H7 (cell line): ENCODE measurements at regions not wholly inside any gene's neighbourhood (a gene's known extent, or its start where the extent isn't known, plus 50 kb on each side); places are given as distances from the start of the nearest gene placed in this dataset.

Experiments
- DNase-seq: peaks from one replicate; pipeline ENCODE4 v3.0.0; 2012
- H3K27me3 ChIP-seq: 2 replicates; pipeline ENCODE4 v1.6.0; 2011; ENCODE audit warnings: mild to moderate bottlenecking, low read length; ENCODE audit not compliant: control insufficient read depth, insufficient read depth
- H3K36me3 ChIP-seq: replicated peaks from 2 replicates; pipeline ENCODE4 v1.5.1; 2011; ENCODE audit warnings: low read length; ENCODE audit not compliant: control insufficient read depth, insufficient read depth
- H3K4me3 ChIP-seq: 2 replicates; pipeline ENCODE4 v1.5.1; 2011; ENCODE audit warnings: low read depth, mild to moderate bottlenecking, control low read depth, low read length, moderate library complexity; ENCODE audit not compliant: insufficient read depth

DNA sequence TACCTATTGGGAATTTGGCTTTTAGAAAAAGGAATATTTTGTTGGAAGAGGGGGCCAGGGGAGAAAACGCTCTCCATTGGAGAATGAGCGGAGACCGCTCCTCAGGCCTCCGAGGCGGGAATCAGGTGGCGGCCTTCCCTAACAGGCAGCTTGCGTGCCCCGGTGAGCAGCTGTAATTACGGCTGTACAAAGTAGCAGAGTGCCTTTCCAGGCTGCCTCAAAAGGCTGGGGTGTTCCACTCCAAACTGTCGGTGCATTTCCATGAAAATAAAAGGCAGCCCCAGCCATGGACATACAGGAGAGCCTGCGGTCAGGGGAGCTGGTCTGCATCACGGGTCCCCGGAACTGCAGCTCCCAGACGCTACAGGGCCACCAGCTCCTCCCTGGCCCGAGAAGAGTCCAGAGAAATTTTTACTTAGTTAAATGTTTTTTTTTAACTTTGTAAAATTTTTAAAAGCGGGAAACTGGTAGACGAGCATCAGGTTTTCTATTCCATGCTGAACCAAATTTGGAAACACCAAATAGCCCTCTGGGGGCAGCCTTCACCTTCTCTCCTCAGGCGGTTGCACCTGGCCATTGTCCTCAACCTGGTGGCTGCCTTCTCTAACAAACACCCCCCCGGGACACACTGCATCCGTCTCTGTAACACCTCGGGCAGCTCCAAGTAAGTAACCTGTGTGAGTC is 209.3 kb upstream of the SALL3 start:
- H3K27me3 ChIP-seq: no peaks in the 10 kb centered on the region
- H3K36me3 ChIP-seq: no peaks in the 10 kb centered on the region
- H3K4me3 ChIP-seq: no peak overlapping the region
- peak; percentile 90 for DNase-seq

DNA sequence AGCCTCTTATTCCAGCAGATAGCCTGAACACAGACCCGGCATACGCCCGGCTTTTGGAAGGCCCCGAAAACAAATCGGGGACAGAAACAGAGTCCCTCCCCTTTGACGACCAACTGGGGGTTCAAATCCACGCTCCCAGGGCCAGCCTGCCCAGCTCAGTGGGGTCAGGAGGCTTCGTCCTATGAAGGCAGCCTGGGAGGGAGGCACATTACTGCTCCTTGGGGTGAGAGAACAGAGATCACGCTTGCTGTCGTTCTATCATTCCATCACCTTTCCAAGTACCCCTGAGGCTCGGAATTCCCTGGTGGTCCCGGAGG is 208.8 kb upstream of the SALL3 start:
- Histone ChIP-seq H3K27me3 (no peaks in the 10 kb centered on the region), H3K36me3 (no peaks in the 10 kb centered on the region), H3K4me3 (no peak overlapping the region)
- DNase-seq: no peak

GRCh38 chr18:78771496-78772359 is 207.9 kb upstream of the SALL3 start:
- Histone ChIP-seq H3K4me3 (no peak overlapping the region), H3K36me3 (no peaks in the 10 kb centered on the region), H3K27me3 (no peaks in the 10 kb centered on the region)
- no peak for DNase-seq

DNA sequence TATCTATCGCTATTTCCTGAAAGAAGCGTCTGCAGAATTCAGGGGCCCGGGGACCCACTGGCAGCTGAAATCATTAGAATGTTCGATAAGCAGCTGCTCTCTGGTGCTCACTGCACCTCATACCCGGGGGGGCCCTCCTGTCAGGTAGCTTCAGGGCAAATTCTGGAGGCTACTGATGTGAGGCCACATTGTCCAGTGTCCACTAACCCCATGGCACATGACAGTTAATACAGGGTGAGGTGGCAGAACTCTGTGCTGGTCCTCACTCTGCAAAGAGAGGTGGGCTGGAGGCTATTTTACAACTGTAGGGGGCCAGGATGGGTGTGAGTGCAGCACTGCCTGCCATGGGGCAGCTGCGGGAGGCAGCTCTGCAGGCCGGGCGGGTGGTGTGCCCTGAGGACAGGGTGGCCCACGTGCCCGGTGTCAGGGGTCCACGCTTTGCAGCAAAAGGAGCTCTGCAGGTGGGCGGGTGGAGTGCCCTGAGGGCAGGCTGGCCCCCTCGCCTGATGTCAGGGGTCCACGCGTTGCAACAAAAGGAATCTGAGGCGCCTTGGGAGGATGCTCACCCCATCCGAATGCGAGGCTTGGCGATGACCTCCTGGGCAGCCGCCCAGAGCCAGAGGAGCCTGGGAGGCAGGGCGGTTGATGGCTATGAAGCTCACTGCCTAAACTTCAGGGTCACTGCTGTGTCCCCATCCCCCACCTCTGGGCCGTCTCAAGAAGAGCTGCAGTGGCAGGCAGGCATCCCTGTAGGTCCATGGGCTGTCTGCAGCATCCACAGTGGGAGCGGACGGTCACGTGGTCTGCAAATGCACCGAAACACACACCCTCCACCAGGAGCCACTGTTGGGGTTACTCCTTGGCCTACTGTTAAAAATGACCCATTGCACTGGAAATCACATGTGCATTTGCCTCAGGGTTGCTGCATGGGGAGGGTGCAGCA is 207.0 kb upstream of the SALL3 start:
- DNase-seq: no peak
- Histone ChIP-seq H3K27me3 (no peaks in the 10 kb centered on the region), H3K4me3 (no peak overlapping the region), H3K36me3 (no peaks in the 10 kb centered on the region)

DNA sequence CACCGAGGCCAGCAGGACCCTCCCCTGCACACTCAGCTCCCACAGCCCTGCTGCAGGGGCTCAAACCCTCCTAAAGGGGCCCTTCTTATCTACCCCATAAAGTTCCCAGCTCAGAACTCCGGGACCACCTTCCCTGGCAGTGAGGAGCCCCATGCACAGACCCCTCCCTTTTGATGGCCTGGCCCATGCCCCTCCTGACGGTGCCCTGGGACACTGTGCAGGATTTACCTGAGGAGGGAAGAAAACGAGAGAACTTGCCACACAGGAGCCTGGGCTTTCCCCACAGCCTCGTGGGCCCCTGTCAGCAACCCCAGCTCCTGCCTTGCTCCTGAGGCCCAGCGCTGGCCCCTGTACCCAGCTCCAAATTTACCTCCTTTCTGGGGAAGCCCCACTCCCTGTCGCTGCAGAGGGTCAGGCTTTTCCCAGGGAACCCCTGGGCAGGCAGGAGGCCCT is 206.3 kb upstream of the SALL3 start:
- Histone ChIP-seq H3K36me3 (no peaks in the 10 kb centered on the region), H3K27me3 (no peaks in the 10 kb centered on the region), H3K4me3 (no peak overlapping the region)
- no peak for DNase-seq

DNA sequence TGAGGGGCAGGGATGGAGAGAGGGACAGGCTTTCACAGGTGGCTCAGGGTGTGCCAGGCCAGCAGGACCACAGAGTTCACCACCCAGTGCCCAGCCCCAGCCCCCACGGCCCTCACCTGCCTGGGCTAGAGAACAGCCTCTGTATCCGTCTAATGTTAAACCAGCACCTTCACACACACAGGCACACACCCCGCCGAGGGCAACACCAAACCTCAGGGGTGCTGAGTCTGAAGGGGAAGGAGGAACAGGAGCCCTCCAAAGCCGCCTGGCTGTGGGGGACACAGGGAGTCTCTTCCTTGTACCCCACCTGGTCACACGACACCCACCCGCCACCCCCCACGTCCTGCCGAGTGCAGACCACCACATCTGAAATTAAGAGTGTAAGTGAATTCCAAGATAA is 205.8 kb upstream of the SALL3 start:
- no peaks in the 10 kb centered on the region for H3K27me3 ChIP-seq
- no peak for DNase-seq
- H3K36me3 ChIP-seq: no peaks in the 10 kb centered on the region
- H3K4me3 ChIP-seq: no peak overlapping the region

DNA sequence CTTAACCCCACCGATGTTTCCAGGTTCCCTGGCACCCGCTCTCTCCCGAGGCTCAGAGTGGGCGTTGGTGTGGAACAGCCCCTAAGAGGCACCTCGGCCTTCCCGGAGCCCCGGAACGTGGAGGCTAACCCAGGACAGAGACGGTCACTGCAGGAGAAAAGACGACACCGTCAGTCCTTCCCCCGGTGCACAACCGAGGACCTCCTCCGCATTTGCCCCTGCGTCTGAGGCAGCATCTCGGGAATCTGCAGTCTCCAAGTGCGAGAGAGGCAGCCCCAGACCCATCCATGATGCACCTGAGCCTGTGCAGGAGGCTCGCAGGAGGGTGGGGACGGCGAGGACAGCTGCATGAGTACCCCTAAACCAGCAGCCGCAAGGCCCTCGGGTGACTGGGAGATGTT is 204.9 kb upstream of the SALL3 start:
- Histone ChIP-seq H3K36me3 (no peaks in the 10 kb centered on the region), H3K4me3 (no peak overlapping the region), H3K27me3 (no peaks in the 10 kb centered on the region)
- no peak for DNase-seq

- DNase-seq: peak; percentile 25
- no peak overlapping the region for H3K4me3 ChIP-seq
- H3K27me3 ChIP-seq: no peaks in the 10 kb centered on the region
- no peaks in the 10 kb centered on the region for H3K36me3 ChIP-seq
Observed at GRCh38 chr18:78776151-78776550, 203.5 kb upstream of the SALL3 start.

DNA sequence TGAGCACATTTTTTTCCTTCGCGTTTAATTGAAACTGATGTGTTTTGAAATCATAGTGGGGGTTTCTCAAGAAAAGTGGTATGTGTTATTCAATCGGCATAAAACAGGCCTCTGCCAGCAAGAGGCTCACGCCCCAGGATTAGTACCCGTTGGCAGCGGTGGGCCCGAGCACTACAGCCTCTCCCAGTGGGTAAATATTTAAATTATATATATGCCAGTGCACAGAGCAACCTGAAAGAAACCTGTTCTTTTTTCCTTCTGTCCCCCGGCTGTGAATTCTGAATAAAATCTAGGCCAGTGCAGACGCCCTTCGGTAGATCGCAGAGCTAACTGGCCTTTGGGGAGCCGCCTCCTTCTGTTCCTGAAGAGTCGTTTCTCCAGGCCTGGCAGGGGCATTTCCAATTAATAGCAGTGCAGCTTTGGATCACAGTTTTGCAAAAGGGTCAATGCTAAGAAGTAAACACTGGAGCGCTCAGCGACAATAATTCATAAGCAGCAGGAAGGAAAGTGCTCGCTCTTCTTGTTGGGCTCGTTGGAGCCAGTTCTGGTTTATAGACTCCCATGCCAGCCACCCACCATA is 202.8 kb upstream of the SALL3 start:
- Histone ChIP-seq H3K27me3 (no peaks in the 10 kb centered on the region), H3K36me3 (no peaks in the 10 kb centered on the region), H3K4me3 (no peak overlapping the region)
- peak; percentile 28 for DNase-seq

- DNase-seq: peak; percentile 46
- no peaks in the 10 kb centered on the region for H3K27me3 ChIP-seq
- H3K4me3 ChIP-seq: no peak overlapping the region
- no peaks in the 10 kb centered on the region for H3K36me3 ChIP-seq
Observed at GRCh38 chr18:78777992-78778391, 201.6 kb upstream of the SALL3 start.

DNA sequence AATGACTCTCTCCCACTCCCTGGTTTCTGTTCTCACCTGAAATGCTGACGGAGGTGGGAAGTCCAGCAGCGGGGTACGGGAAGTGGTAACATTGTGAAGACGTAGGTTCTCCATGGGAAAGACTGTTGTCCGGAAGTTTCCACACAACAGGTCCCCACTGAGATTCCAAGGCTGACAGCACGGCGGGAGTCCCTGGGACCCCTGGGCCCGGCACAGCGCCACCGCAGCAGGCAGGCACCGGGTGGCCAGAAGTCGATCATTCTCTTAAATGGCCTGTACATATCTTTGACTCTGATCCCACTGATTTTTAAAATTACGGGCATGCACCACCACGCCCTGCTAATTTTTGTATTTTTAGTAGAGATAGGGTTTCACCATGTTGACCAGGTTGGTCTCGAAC is 201.0 kb upstream of the SALL3 start:
- DNase-seq: peak; percentile 30
- H3K36me3 ChIP-seq: no peaks in the 10 kb centered on the region
- H3K4me3 ChIP-seq: no peak overlapping the region
- no peaks in the 10 kb centered on the region for H3K27me3 ChIP-seq

DNA sequence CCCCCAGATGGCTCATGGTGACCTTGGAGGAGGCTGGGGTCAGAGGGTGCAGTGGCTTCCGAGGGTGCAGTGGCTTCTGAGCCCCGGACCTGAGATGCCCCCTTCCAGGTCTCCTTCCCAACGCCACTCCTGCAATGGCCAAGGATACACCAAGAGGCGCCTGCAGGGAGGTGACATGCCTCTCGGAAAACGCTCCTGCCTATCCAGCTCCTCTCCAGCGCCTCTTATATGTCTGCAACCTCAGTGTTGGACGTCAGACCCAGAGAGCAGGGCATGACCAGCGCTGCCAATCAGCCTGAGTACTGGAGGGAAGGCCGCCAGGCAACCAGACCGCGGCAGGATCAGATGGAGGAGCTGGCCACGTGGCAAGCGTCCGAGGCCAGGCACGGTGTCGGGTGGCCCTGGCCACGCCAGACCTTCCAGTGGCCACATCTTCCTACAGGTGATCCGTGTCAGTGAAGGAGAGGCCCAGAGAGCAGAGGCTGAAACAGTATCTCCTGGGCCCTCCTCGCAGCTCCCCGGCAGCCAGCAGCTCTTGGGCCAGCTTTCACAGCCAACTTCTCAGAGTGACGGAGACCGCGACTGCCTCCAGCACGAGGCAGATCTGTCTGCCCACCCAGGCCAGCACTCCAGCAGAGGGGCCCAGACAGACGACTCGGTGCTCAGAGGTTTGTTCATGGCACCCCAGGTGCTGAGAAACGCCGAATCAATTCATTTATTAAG is 199.5 kb upstream of the SALL3 start:
- peak; percentile 42 for DNase-seq
- Histone ChIP-seq H3K4me3 (no peak overlapping the region), H3K27me3 (no peaks in the 10 kb centered on the region), H3K36me3 (no peaks in the 10 kb centered on the region)

DNA sequence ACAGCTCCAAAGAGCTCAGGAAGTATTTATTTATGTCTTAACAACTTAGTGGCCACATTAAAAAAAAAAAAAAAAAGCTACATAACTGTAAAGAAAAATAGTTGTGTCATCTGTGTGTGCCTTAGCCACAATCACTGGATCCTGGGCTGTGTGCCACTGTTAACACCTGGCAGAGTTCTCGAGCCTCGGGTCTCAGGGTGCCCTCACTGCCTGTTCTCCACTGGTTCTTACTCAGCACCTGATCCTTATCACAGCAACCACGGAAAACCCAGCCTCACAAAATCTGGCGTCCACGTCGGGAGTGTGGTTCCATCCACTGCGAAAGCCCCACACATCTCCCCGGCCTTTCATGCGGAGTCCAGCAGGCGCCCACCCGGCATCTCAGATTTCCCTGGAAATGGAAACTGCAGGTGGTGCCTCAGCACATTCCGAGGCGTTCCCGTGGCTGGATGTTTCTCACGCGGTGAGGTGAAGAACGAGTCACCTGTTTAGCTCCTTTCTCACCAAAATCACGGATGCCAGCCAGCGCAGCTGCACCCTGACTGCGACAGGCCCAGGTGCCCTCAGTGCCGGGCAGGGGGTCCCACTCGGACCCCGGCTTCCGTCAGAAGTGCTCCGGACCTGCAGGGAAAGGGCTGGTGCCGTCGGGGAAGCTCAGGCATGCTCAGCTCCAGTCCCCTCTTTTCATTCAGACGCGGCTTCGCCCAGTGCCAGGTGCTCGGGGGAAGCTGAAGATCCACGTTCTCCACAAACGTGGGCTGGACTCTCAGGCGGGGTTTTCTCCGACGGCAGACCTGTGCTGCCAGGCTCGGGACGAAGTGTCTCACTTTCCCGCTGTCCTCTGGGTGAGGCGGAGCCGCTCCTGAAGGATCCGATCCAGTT is 198.7 kb upstream of the SALL3 start:
- DNase-seq: no peak

More for the DNA sequence above, 198.7 kb upstream of the SALL3 start:
- Histone ChIP-seq H3K27me3 (no peaks in the 10 kb centered on the region), H3K4me3 (no peak overlapping the region), H3K36me3 (no peaks in the 10 kb centered on the region)
